CD4-positive, alpha-beta T cell treated with Interleukin-6 at 100 ng/mL for 8 hours (primary cell): ENCODE measurements at regions not wholly inside any gene's neighbourhood (a gene's known extent, or its start where the extent isn't known, plus 50 kb on each side); places are given as distances from the start of the nearest gene placed in this dataset.

Source experiments
- DNase-seq: peaks from one replicate; pipeline ENCODE4 v3.0.0-alpha.2; 2020; ENCODE audit warnings: mixed read lengths, low spot score

GRCh38 chr6:40796260-40797221, 209.4 kb upstream of the LRFN2 start:
- no peak for DNase-seq

GRCh38 chr6:40794586-40794985, 207.4 kb upstream of the LRFN2 start:
- no peak for DNase-seq

- no peak for DNase-seq
Measured at GRCh38 chr6:40792183-40792582, 205.0 kb upstream of the LRFN2 start.

GRCh38 chr6:40791004-40791403, 203.8 kb upstream of the LRFN2 start:
- no peak for DNase-seq

- DNase-seq, result peak; percentile 42
Measured at GRCh38 chr6:40788661-40789655, 201.8 kb upstream of the LRFN2 start.

- no peak for DNase-seq
Measured at GRCh38 chr6:40782355-40782754, 195.2 kb upstream of the LRFN2 start.

GRCh38 chr6:40780637-40781036, 193.5 kb upstream of the LRFN2 start:
- no peak for DNase-seq

GRCh38 chr6:40779409-40779808, 192.2 kb upstream of the LRFN2 start:
- no peak for DNase-seq

- DNase-seq, result no peak
Measured at GRCh38 chr6:40778918-40779317, 191.8 kb upstream of the LRFN2 start.

- DNase-seq, result no peak
Measured at GRCh38 chr6:40778196-40778595, 191.0 kb upstream of the LRFN2 start.

GRCh38 chr6:40774932-40775331, 187.8 kb upstream of the LRFN2 start:
- DNase-seq, result no peak

- DNase-seq, result no peak
Measured at GRCh38 chr6:40770794-40771193, 183.6 kb upstream of the LRFN2 start.

GRCh38 chr6:40764726-40765125, 177.6 kb upstream of the LRFN2 start:
- DNase-seq, result no peak

- no peak for DNase-seq
Measured at GRCh38 chr6:40762981-40763380, 175.8 kb upstream of the LRFN2 start.

GRCh38 chr6:40760887-40761286, 173.7 kb upstream of the LRFN2 start:
- DNase-seq, result no peak

- DNase-seq, result no peak
Measured at GRCh38 chr6:40759838-40760237, 172.7 kb upstream of the LRFN2 start.

GRCh38 chr6:40759264-40759663, 172.1 kb upstream of the LRFN2 start:
- no peak for DNase-seq

GRCh38 chr6:40755749-40756452, 168.7 kb upstream of the LRFN2 start:
- no peak for DNase-seq

GRCh38 chr6:40755046-40755681, 168.0 kb upstream of the LRFN2 start:
- no peak for DNase-seq

GRCh38 chr6:40754461-40755045, 167.4 kb upstream of the LRFN2 start:
- no peak for DNase-seq
